Activated T-helper 17 cell treated with anti-CD3 and anti-CD28 coated beads, Interleukin-2, amount 50 U/mL, for 72 hours (primary cell): ENCODE measurements at regions not wholly inside any gene's neighbourhood (a gene's known extent, or its start where the extent isn't known, plus 50 kb on each side); places are given as distances from the start of the nearest gene placed in this dataset.

ENCODE experiments used
- ATAC-seq: fragments of 150-1000 bp; cut with Tn5 transposase; replicated peaks from 2 replicates; pipeline ENCODE4 v1.10.0; 2021; ENCODE audit warnings: mild to moderate bottlenecking, moderate library complexity
- H3K27ac Mint-ChIP-seq: one replicate; pipeline ENCODE4 v1.8.0; 2022; ENCODE audit warnings: mixed read lengths
- H3K27me3 Mint-ChIP-seq: one replicate; pipeline ENCODE4 v1.8.0; 2022; ENCODE audit warnings: mixed read lengths
- H3K36me3 Mint-ChIP-seq: one replicate; pipeline ENCODE4 v1.8.0; 2022; ENCODE audit warnings: low read depth, mild to moderate bottlenecking, mixed read lengths
- H3K4me1 Mint-ChIP-seq: one replicate; pipeline ENCODE4 v1.8.0; 2022; ENCODE audit warnings: mixed read lengths
- H3K4me3 Mint-ChIP-seq: one replicate; pipeline ENCODE4 v1.8.0; 2022; ENCODE audit warnings: mild to moderate bottlenecking, mixed read lengths
- H3K9me3 Mint-ChIP-seq: one replicate; pipeline ENCODE4 v1.8.0; 2022; ENCODE audit warnings: mixed read lengths

DNA sequence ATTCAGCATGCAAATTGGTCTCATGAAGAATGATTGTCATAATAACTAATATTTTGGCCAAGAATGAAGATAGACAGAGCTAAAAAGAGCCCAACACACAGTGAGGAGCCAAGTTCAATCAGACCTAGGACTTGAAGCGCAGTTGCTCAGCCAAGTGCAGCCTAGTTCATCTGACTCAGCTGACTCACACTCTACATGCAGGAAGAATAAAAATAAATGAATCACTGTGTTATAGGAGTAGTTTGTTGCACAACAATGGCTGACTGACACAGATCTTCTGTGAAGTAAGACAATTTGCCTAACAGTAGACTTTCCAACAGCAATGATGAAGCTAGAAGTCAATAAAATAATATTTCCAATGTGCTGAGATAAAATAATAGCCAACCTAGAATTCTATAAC, 261.5 kb downstream of the CEMIP2 start:
- peaks cover 4% of the 10 kb centered on the region for H3K27me3 Mint-ChIP-seq
- H3K36me3 Mint-ChIP-seq: no peaks in the 10 kb centered on the region
- peak; percentile 44 for ATAC-seq
- no peak overlapping the region for H3K27ac Mint-ChIP-seq
- no peaks in the 10 kb centered on the region for H3K9me3 Mint-ChIP-seq
- H3K4me1 Mint-ChIP-seq: no peaks in the 10 kb centered on the region
- H3K4me3 Mint-ChIP-seq: no peak overlapping the region

DNA sequence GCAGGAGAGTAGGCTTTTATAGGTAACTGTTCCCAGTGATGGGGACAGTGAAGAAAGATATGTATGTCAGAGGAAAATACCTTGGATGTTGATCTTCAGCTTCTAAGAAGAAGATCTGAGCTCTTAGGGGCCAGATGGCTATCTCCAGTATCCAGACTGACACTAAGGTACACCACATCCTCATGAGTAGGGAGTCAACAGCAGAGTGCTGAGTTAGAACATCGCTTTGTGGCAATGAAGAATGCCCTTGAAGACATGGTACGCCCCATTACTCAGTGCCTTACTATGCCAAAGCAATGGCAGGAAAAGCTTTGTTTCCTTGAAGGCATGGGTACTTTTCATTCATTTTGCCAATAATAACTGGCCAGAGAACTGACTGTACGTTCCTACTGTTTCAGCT, 263.7 kb downstream of the CEMIP2 start:
- no peaks in the 10 kb centered on the region for H3K9me3 Mint-ChIP-seq
- H3K4me1 Mint-ChIP-seq: no peaks in the 10 kb centered on the region
- H3K27me3 Mint-ChIP-seq: peaks cover 4% of the 10 kb centered on the region
- no peak overlapping the region for H3K27ac Mint-ChIP-seq
- no peaks in the 10 kb centered on the region for H3K36me3 Mint-ChIP-seq
- no peak overlapping the region for H3K4me3 Mint-ChIP-seq
- no peak for ATAC-seq

DNA sequence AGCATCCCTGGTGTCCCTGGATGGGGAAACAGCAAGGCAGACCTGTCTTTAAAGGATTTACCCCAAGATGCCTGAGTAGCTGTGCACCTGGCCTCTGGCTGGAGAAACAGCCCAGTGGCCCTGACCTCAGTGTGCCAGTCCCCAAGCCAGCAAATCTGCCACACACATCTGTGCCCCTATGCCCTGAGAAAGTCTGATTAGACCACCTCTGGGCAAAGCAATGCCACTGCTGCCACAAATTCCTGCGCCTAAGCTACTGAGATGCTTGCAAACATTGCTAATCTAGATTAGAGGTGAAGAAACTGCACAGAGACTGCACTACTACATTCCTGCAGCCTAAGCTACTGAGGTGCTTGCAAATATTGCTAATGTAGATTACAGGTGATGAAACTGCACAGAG, 269.6 kb downstream of the CEMIP2 start:
- Mint-ChIP-seq H3K9me3 (peaks cover 4% of the 10 kb centered on the region), H3K27ac (no peak overlapping the region), H3K27me3 (peaks cover 7% of the 10 kb centered on the region), H3K36me3 (no peaks in the 10 kb centered on the region), H3K4me1 (no peaks in the 10 kb centered on the region), H3K4me3 (no peak overlapping the region)
- no peak for ATAC-seq

DNA sequence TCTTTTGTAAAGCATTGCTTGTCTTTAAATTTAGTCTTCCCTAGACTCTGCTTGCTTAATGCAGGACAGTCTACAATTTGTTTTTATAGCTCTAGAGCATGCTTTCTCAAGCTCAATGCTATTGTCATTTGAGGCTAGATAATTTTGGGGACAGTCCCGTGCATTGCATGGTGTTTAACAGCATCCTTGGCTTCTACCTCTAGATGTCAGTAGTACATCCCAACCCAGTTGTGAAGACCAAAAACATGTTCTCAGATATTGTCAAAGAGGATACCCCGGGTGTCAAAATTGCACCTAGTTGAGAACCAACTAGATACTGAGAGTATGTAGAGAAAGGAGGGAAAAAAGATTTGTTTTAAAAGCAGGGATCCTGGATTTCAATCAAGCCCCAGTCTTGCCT, 277.5 kb downstream of the CEMIP2 start:
- no peaks in the 10 kb centered on the region for H3K4me1 Mint-ChIP-seq
- no peak for ATAC-seq
- H3K27me3 Mint-ChIP-seq: peaks cover 37% of the 10 kb centered on the region
- H3K9me3 Mint-ChIP-seq: no peaks in the 10 kb centered on the region
- no peak overlapping the region for H3K27ac Mint-ChIP-seq
- H3K36me3 Mint-ChIP-seq: no peaks in the 10 kb centered on the region
- H3K4me3 Mint-ChIP-seq: no peak overlapping the region

DNA sequence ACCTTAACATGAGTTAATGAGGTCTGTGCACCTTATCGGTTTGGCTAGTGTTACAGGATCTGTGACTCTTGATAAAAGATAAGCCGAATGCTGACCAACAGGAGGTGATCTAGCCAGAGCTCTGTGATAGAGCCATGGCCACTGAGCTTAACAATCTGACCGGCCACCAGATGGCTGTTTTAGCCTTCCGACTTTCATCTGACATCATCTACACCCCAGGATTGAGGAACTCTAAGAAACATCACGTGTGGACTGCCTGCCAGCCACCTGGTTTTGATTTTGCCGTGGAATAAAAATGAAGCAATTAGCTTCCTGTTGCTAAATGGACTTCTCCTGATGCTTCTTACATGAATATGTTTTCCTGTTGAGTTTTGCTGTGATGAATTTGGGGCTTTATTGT, 281.3 kb downstream of the CEMIP2 start:
- H3K27ac Mint-ChIP-seq: no peak overlapping the region
- no peaks in the 10 kb centered on the region for H3K9me3 Mint-ChIP-seq
- H3K36me3 Mint-ChIP-seq: no peaks in the 10 kb centered on the region
- H3K4me3 Mint-ChIP-seq: no peak overlapping the region
- H3K4me1 Mint-ChIP-seq: no peaks in the 10 kb centered on the region
- peaks cover 37% of the 10 kb centered on the region for H3K27me3 Mint-ChIP-seq
- no peak for ATAC-seq

DNA sequence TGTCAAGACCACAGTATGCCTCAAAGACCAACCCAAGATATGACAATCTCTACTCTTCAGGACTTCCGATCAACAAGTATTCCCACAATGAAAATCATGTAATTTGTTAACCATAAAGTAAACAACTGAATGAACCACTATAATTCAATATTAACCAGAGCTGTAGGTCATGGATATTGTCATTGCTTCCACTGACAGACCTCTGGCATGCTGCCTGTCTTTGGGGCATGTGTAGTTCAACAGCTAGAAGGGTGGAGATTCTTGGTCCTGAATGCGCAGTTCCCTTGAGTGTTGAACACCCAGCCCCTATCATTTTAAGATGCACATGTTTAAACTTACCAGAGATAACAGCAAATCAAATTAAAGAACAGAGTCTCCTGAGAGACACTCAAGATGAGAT, 283.0 kb downstream of the CEMIP2 start:
- H3K4me1 Mint-ChIP-seq: no peaks in the 10 kb centered on the region
- H3K36me3 Mint-ChIP-seq: no peaks in the 10 kb centered on the region
- peaks cover 24% of the 10 kb centered on the region for H3K27me3 Mint-ChIP-seq
- H3K4me3 Mint-ChIP-seq: no peak overlapping the region
- no peak overlapping the region for H3K27ac Mint-ChIP-seq
- no peak for ATAC-seq
- H3K9me3 Mint-ChIP-seq: no peaks in the 10 kb centered on the region

DNA sequence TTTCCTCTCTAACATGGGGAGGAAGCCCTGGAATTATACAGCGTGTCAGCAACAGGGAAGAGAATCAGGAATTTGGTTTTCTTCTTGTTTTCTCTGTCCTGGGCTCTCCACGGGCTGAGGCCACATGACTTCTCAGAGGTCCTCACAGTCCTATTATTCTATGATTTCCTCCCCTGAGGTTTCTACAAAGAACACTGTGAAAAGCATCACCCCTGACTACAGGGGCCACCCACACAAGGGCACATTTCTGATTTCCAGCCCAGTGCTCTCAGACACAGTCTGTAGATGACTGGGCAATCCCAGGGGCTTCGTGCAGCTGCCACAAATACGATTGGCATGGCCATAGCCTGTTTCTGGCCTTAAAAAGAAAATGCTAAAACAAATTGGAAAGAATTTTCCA, 284.9 kb downstream of the CEMIP2 start:
- H3K36me3 Mint-ChIP-seq: no peaks in the 10 kb centered on the region
- no peaks in the 10 kb centered on the region for H3K9me3 Mint-ChIP-seq
- H3K27me3 Mint-ChIP-seq: peaks cover 26% of the 10 kb centered on the region

DNA sequence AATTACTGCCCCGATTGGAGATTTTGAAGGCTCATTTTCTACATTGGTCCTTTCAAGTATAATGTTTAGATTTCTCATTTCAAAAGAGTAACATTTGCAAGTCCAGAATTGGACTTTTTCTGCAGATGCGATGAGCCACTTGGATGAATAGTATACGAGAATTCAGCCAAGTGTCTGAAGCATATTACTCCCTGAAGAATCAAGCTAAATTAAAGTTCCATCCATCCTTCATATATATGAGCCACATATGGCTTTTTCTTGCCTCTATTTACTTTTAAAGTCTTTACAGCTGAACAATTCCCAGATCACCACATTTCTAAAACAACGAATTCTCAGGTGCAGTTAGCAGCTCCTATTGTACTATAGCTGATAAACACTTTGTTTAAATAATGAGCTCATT, 288.7 kb downstream of the CEMIP2 start:
- H3K4me3 Mint-ChIP-seq: no peak overlapping the region
- no peak overlapping the region for H3K27ac Mint-ChIP-seq
- no peaks in the 10 kb centered on the region for H3K36me3 Mint-ChIP-seq

More for the DNA sequence above, 284.9 kb downstream of the CEMIP2 start:
- Mint-ChIP-seq H3K4me3 (no peak overlapping the region), H3K4me1 (no peaks in the 10 kb centered on the region), H3K27ac (no peak overlapping the region)
- no peak for ATAC-seq

DNA sequence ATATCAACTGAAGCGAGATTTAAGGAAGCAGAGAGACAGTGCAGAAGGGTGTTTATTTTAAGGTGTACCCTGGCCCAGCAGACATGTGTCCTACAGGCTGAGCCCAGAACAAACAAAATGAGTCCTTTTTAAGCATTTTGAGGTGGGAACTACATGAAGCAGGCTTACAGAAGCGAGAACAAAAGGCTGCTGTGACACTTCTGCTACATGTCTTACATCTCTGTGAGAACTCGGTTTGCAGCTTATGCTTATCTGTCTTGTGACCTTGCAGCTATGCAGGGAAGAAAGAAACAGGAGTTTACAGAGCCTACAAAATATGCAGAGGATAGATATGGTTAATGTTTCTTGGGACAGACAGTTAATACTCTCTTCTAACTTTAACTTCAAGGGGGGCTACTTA, 295.9 kb downstream of the CEMIP2 start:
- peaks cover 29% of the 10 kb centered on the region for H3K27me3 Mint-ChIP-seq
- no peaks in the 10 kb centered on the region for H3K9me3 Mint-ChIP-seq
- ATAC-seq: no peak
- H3K4me3 Mint-ChIP-seq: no peak overlapping the region
- no peaks in the 10 kb centered on the region for H3K36me3 Mint-ChIP-seq
- no peak overlapping the region for H3K27ac Mint-ChIP-seq
- H3K4me1 Mint-ChIP-seq: no peaks in the 10 kb centered on the region

More for the DNA sequence above, 288.7 kb downstream of the CEMIP2 start:
- no peaks in the 10 kb centered on the region for H3K9me3 Mint-ChIP-seq
- H3K27me3 Mint-ChIP-seq: peaks cover 7% of the 10 kb centered on the region
- no peaks in the 10 kb centered on the region for H3K4me1 Mint-ChIP-seq
- no peak for ATAC-seq

DNA sequence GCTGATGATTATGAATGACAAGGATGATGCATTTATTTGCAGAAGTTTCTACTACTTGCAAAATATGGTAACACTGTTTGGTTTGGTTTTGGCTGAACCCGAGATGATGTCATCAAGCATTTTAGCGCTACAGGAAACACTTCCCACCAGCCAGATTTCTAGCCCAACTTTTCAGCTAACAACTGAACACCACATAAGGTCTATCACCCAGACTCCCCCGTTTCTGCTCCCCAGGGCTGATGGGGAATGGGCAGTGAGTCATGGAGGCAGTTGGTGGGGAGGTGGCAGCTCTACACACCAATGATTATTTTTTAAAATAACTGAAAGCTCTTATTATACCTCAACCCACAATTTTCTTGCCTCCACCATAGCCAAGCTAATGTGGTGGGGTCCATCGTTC, 302.9 kb downstream of the CEMIP2 start:
- H3K9me3 Mint-ChIP-seq: no peaks in the 10 kb centered on the region
- ATAC-seq: no peak
- H3K4me3 Mint-ChIP-seq: no peak overlapping the region
- H3K4me1 Mint-ChIP-seq: no peaks in the 10 kb centered on the region
- no peaks in the 10 kb centered on the region for H3K36me3 Mint-ChIP-seq
- H3K27me3 Mint-ChIP-seq: peaks cover 6% of the 10 kb centered on the region
- H3K27ac Mint-ChIP-seq: no peak overlapping the region

DNA sequence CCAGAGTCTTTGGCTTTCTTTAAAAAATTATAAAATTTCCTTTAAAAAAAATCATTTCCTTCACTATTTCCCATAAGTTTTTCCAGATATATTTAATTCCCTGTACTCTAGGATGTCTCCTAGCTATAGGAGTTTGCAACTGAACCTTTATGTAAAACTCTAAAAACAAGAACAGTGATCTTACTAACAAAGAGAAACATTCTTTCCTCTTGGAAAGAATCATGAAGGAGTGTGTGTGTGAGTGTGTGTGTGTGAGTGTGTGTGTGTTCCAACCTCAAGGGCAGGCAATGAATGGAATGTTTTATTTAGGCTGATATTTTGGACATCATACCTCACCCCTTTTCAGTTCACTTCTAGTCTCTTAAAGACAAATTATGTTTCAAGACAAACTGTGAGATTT, 309.2 kb downstream of the CEMIP2 start:
- ATAC-seq: no peak
- Mint-ChIP-seq H3K9me3 (no peaks in the 10 kb centered on the region), H3K4me1 (no peaks in the 10 kb centered on the region), H3K27me3 (peaks cover 11% of the 10 kb centered on the region), H3K36me3 (no peaks in the 10 kb centered on the region), H3K27ac (no peak overlapping the region), H3K4me3 (no peak overlapping the region)

DNA sequence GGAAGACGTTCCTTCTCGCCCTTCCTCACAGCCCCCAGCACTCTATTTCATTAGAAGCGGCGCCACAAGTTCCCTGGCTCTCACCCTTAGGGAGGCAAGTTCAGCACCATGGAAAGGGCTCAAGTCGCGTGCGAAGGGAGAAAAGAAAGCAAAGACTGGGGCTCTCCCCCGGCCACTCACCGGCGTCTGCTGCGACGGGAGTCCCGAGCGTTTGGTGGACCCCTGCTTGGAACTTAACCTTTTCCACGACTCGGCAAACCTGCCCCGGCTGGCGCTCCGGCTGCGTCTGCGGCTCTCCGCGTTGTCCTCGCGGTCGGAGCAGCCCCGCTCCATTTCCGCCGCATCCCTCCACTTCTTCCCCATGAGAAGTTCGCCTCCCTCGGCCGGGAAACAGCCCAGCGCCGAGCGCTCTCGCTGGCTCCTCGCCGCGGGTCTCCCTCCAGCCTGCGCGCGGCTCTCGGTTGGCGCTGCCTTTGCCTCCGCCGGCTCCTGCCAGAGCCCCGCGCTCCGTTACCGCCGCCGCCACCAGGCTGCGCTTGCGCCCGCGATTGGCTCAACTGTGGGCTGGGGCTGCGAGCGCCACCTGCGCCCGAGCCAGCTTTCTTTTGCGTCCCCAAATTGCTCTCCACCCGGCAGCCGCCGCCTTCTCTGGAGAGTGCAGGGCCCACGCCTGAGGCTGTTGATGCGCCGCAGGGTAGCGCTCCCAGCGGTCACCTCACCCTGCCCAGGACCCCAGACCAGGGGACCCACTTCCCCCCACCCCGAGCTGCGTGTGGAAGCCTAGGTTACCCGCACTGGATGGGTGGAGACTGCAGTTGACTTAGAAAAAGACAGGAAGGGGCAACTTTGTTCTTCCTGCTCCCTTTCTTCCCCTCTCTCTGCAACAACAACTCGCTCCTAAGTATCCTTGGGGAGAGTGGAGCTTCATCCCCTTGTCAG, 321.6 kb downstream of the CEMIP2 start:
- peaks cover 41% of the 10 kb centered on the region for H3K27me3 Mint-ChIP-seq

DNA sequence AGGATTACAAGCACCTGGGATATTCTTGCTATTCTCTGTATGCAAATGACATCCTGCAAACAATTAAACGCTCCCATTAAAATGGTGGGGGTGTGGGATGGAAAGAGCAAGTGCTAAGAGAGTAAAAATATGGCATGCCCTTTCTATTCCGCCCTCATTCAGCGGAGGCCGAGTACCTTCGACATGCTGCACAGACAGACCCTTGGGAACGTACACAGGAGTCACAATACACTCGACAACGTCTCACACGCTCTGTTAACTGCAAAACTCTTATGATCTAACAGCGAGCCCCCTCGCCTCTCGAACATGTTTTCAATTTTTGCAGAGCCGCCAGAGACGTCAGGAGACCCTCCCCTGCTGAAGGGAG, 322.2 kb downstream of the CEMIP2 start:
- Mint-ChIP-seq H3K9me3 (peaks cover 8% of the 10 kb centered on the region), H3K4me1 (no peaks in the 10 kb centered on the region), H3K4me3 (no peak overlapping the region), H3K36me3 (no peaks in the 10 kb centered on the region), H3K27ac (no peak overlapping the region), H3K27me3 (peaks cover 41% of the 10 kb centered on the region)
- ATAC-seq: no peak

More for the DNA sequence above, 321.6 kb downstream of the CEMIP2 start:
- ATAC-seq: peak; percentile 38
- H3K9me3 Mint-ChIP-seq: peaks cover 10% of the 10 kb centered on the region
- H3K4me1 Mint-ChIP-seq: no peaks in the 10 kb centered on the region
- peak overlapping the region; percentile 28 for H3K4me3 Mint-ChIP-seq
- H3K36me3 Mint-ChIP-seq: no peaks in the 10 kb centered on the region
- no peak overlapping the region for H3K27ac Mint-ChIP-seq

DNA sequence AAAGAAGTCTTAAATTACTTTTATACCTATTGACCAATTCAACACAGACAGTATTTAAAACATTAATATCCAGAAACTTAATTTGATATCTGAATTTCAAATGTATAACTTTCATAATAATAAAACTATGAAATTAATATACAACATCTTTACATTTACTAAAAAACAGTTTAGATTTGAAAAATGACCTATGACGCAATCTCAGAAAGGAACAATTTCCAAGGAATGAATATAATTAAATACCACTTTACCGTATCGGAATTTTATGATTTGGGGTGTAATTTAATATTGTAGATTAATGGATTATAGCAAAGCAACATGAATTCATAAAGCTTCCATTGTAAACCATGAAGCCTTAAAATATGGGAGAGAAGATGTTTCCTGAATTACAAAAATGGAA, 321.5 kb upstream of the TRPM3 start:
- no peaks in the 10 kb centered on the region for H3K9me3 Mint-ChIP-seq
- H3K27me3 Mint-ChIP-seq: peaks cover 30% of the 10 kb centered on the region
- no peak overlapping the region for H3K27ac Mint-ChIP-seq
- H3K36me3 Mint-ChIP-seq: no peaks in the 10 kb centered on the region
- ATAC-seq: no peak
- H3K4me1 Mint-ChIP-seq: no peaks in the 10 kb centered on the region
- no peak overlapping the region for H3K4me3 Mint-ChIP-seq

DNA sequence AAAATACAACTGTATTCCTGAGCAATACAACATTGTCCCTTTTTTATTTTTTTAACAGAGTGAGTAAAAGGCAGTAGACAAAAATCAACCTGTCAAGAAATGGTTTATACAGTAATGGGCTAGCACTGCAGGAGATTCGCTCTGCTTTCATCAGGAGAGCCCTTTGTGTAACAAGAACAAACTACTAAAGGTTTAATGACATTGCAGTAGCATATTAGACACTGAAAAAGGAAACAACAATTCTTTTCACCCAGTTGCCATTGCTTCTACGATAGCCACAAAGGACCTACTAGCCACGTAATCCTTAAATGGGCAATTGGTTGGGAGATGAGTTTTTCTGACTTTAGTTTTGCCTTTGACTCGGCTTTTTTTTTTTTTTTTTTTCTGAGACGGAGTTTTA, 319.8 kb upstream of the TRPM3 start:
- H3K27ac Mint-ChIP-seq: no peak overlapping the region
- no peak for ATAC-seq
- no peaks in the 10 kb centered on the region for H3K9me3 Mint-ChIP-seq
- no peak overlapping the region for H3K4me3 Mint-ChIP-seq
- no peaks in the 10 kb centered on the region for H3K4me1 Mint-ChIP-seq
- peaks cover 24% of the 10 kb centered on the region for H3K27me3 Mint-ChIP-seq
- H3K36me3 Mint-ChIP-seq: no peaks in the 10 kb centered on the region
